HCT116 (cell line): ENCODE measurements at regions not wholly inside any gene's neighbourhood (a gene's known extent, or its start where the extent isn't known, plus 50 kb on each side); places are given as distances from the start of the nearest gene placed in this dataset.

ENCODE experiments used
- ATAC-seq: fragments of 200-7000 bp; cut with Tn5 transposase; 2 replicates; pipeline ENCODE4 v1.9.1; 2020; ENCODE audit warnings: mild to moderate bottlenecking, moderate library complexity
- BruUV-seq: library from RNA; stranded (reverse); fragments of 400-500 nt; replicated peaks from 2 replicates; lab custom pipeline; 2021; lab: Mats Ljungman, UMichigan
- CTCF ChIA-PET: fragments of 300-600 bp; sonication (Branson Sonifier 250); formaldehyde crosslinking; loops from one replicate; lab custom pipeline; 2021; ENCODE audit warnings: antibody characterized with exemption; lab: Charles Lee
- POLR2A ChIA-PET: fragments of 300-600, 350-600 bp; sonication (Branson Sonifier 250); formaldehyde crosslinking; loops from one replicate; lab custom pipeline; 2021; ENCODE audit warnings: antibody characterized with exemption; lab: Charles Lee
- RAD21 ChIA-PET, 2 experiments: fragments of 300-600 bp; sonication (Branson Sonifier 250); formaldehyde crosslinking; loops; one replicate each; lab custom pipeline; 2023; ENCODE audit warnings: low total read pairs in 2 of 2; ENCODE audit not compliant: uncharacterized antibody in 2 of 2, unreplicated experiment in 2 of 2, low non-redundant PET in 1 of 2; lab: Charles Lee
- DNase-seq: peaks from one replicate; pipeline ENCODE4 v3.0.0-alpha.2; 2010; ENCODE audit warnings: low read depth, low spot score
- H2AFZ ChIP-seq: fragments of 200-600 bp; shearing (Covaris generic), sonication (generic); 2 replicates; pipeline ENCODE4 v1.6.1; 2017; ENCODE audit warnings: low read depth, mixed run types, mixed read lengths, antibody characterized with exemption, low read length; ENCODE audit not compliant: poor library complexity, severe bottlenecking
- H3K27ac ChIP-seq: 2 replicates; pipeline ENCODE4 v1.5.1; 2012; ENCODE audit warnings: low read depth, low read length
- H3K27me3 ChIP-seq: fragments of 200-600 bp; sonication (generic); 2 replicates; pipeline ENCODE4 v1.6.1; 2016; ENCODE audit warnings: mixed run types, low read length, mixed read lengths; ENCODE audit not compliant: insufficient read depth
- H3K36me3 ChIP-seq, 2 experiments: fragments of 200-500 bp in 1 of 2; fragments of 200-600 bp in 1 of 2; sonication (Bioruptor generic) in 1 of 2; sonication (generic) in 1 of 2; 2 replicates each; pipeline versions ENCODE4 v1.5.1 to v1.6.1; 2014 to 2016; ENCODE audit warnings: low read length in 2 of 2, inconsistent platforms in 1 of 2, mixed read lengths in 1 of 2, mixed run types in 1 of 2; ENCODE audit not compliant: insufficient read depth in 2 of 2, control insufficient read depth in 1 of 2
- H3K4me1 ChIP-seq, 2 experiments: fragments of 200-600 bp in 1 of 2; sonication (generic) in 1 of 2; 2 replicates each; pipeline versions ENCODE4 v1.5.1 to v1.6.1; 2012 to 2017; ENCODE audit warnings: low read length in 2 of 2, inconsistent platforms in 1 of 2, mild to moderate bottlenecking in 1 of 2, mixed read lengths in 1 of 2, mixed run types in 1 of 2, moderate library complexity in 1 of 2; ENCODE audit not compliant: insufficient read depth in 2 of 2, control insufficient read depth in 1 of 2
- H3K4me2 ChIP-seq: fragments of 200-600 bp; sonication (generic); 2 replicates; pipeline ENCODE4 v1.6.1; 2017; ENCODE audit warnings: mixed run types, low read length, mixed read lengths
- H3K4me3 ChIP-seq, 2 experiments: fragments of 200-600 bp in 1 of 2; sonication (generic) in 1 of 2; replicated peaks in 1 of 2; 2 replicates each; pipeline ENCODE4 v1.5.1; 2011 to 2016; ENCODE audit warnings: low read length in 2 of 2, control low read depth in 1 of 2, low read depth in 1 of 2, mild to moderate bottlenecking in 1 of 2, mixed read lengths in 1 of 2, mixed run types in 1 of 2
- H3K79me2 ChIP-seq: fragments of 200-600 bp; sonication (generic); 2 replicates; pipeline ENCODE4 v1.6.1; 2017; ENCODE audit warnings: mild to moderate bottlenecking, mixed run types, low read length, moderate library complexity, mixed read lengths; ENCODE audit not compliant: insufficient read depth
- H3K9ac ChIP-seq: fragments of 200-600 bp; sonication (generic); 2 replicates; pipeline ENCODE4 v1.6.1; 2016; ENCODE audit warnings: low read length, mixed read lengths
- H3K9me2 ChIP-seq: fragments of 200-600 bp; sonication (generic), shearing (Covaris generic); 2 replicates; pipeline ENCODE4 v1.6.1; 2017; ENCODE audit warnings: mixed run types, mild to moderate bottlenecking, moderate library complexity; ENCODE audit not compliant: insufficient read depth
- H3K9me3 ChIP-seq, 2 experiments: fragments of 200-500 bp in 1 of 2; fragments of 200-600 bp in 1 of 2; sonication (Bioruptor generic) in 1 of 2; sonication (generic) in 1 of 2; 2 replicates each; pipeline ENCODE4 v1.6.1; 2014 to 2017; ENCODE audit warnings: low read length in 2 of 2, mixed read lengths in 2 of 2, inconsistent platforms in 1 of 2, low read depth in 1 of 2, mild to moderate bottlenecking in 1 of 2, mixed run types in 1 of 2, moderate library complexity in 1 of 2; ENCODE audit not compliant: control insufficient read depth in 1 of 2, insufficient read depth in 1 of 2
- H4K20me1 ChIP-seq: fragments of 200-600 bp; sonication (generic), shearing (Covaris generic); 2 replicates; pipeline ENCODE4 v1.6.1; 2017; ENCODE audit warnings: mixed run types, mild to moderate bottlenecking, moderate library complexity; ENCODE audit not compliant: insufficient read depth
- CBX3 ChIP-seq: IDR thresholded peaks from 2 replicates; pipeline ENCODE4 v1.6.1; 2012; ENCODE audit warnings: low read depth
- CEBPB ChIP-seq: IDR thresholded peaks from 2 replicates; pipeline ENCODE4 v1.6.1; 2012; ENCODE audit warnings: low read depth
- EGR1 ChIP-seq: IDR thresholded peaks from 2 replicates; pipeline ENCODE4 v1.6.1; 2012; ENCODE audit warnings: low read depth
- EZH2phosphoT487 ChIP-seq: fragments of 200-600 bp; IDR thresholded peaks from 2 replicates; pipeline ENCODE4 v1.6.1; 2018; ENCODE audit warnings: antibody characterized with exemption, borderline replicate concordance
- FOSL1 ChIP-seq: IDR thresholded peaks from 2 replicates; pipeline ENCODE4 v1.6.1; 2012; ENCODE audit warnings: low read depth
- JUND ChIP-seq: IDR thresholded peaks from 2 replicates; pipeline ENCODE4 v1.6.1; 2012
- POLR2AphosphoS5 ChIP-seq: IDR thresholded peaks from 2 replicates; pipeline ENCODE4 v1.6.1; 2011; ENCODE audit warnings: mild to moderate bottlenecking, low read depth, low read length, moderate library complexity
- RAD21 ChIP-seq: IDR thresholded peaks from 2 replicates; pipeline ENCODE4 v1.6.1; 2012; ENCODE audit warnings: low read depth, mild to moderate bottlenecking
- SIN3A ChIP-seq: IDR thresholded peaks from 2 replicates; pipeline ENCODE4 v1.6.1; 2012; ENCODE audit warnings: low read depth
- SP1 ChIP-seq: IDR thresholded peaks from 2 replicates; pipeline ENCODE4 v1.6.1; 2012; ENCODE audit warnings: low read depth
- TCF7L2 ChIP-seq: IDR thresholded peaks from 2 replicates; pipeline ENCODE4 v1.7.0; 2011; ENCODE audit warnings: borderline replicate concordance, inconsistent platforms; ENCODE audit not compliant: insufficient read depth, insufficient read length; ENCODE audit errors: extremely low read depth
- ZNF274 ChIP-seq: fragments of 200-500 bp; sonication (Bioruptor generic); IDR thresholded peaks from 2 replicates; pipeline ENCODE4 v1.6.1; 2014; ENCODE audit warnings: mild to moderate bottlenecking, low read depth, low read length, inconsistent platforms
- intact Hi-C: fragments of 100-400 bp; cut with micrococcal nuclease; formaldehyde crosslinking; loops from 2 replicates; pipeline ENCODE4 v1.10.0; 2022
- TF ChIP-seq, protein P1 (sequence below): IDR thresholded peaks from 2 replicates; pipeline ENCODE4 v1.6.1; 2012
- TF ChIP-seq, protein P2 (sequence below), 3 experiments: fragments of 200-600 bp in 1 of 3; sonication (generic) in 1 of 3; IDR thresholded peaks in 2 of 3; conservative IDR thresholded peaks in 1 of 3; 2 replicates each; pipeline ENCODE4 v1.5.1; 2012 to 2017; ENCODE audit warnings: low read depth in 2 of 3, low read length in 2 of 3, antibody characterized with exemption in 1 of 3, borderline replicate concordance in 1 of 3, control low read depth in 1 of 3, mild to moderate bottlenecking in 1 of 3, mixed read lengths in 1 of 3, mixed run types in 1 of 3, moderate library complexity in 1 of 3; ENCODE audit not compliant: insufficient read depth in 1 of 3
- TF ChIP-seq, protein P3 (sequence below): IDR thresholded peaks from 2 replicates; pipeline ENCODE4 v1.6.1; 2012; ENCODE audit warnings: low read depth

DNA sequence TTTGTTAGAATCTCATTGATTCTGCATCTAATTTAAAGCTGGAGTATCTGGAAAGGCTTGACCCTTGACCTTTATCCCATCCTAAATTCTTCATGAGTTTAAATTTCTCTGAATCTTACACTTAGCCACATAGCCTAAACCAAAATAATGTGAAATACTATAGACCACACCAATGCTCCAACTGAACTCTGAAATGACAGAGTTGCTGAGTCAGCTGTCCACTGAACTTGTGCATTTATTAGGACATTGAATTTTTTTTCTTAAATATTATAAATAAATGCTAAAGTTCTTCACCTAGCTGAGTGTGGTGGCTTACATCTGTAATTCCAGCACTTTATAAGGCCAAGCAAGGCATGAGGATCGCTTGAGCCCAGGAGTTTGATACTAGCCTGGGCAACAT is 390.9 kb upstream of the PFKP start:
- Histone ChIP-seq H3K9ac (no peak overlapping the region), H3K4me1 (no peaks in the 10 kb centered on the region), H3K27me3 (no peaks in the 10 kb centered on the region), H4K20me1 (no peaks in the 10 kb centered on the region), H2AFZ (no peak overlapping the region), H3K79me2 (no peaks in the 10 kb centered on the region), H3K9me2 (no peaks in the 10 kb centered on the region), H3K36me3 (no peaks in the 10 kb centered on the region), H3K9me3 (peaks cover 7 to 18% of the 10 kb centered on the region in 2 experiments; a peak in 2 of 4 replicates), H3K27ac (no peak overlapping the region), H3K4me2 (no peak overlapping the region), H3K4me3 (no peak overlapping the region)
- no peak for TF ChIP-seq ZNF274
- ChIA-PET CTCF (no interaction called here), POLR2A (no interaction called here), RAD21 (no interaction called here)
- intact Hi-C loops: no loop called here
- BruUV-seq: no TSS peak
- DNase-seq (no peak), ATAC-seq (no peak)

DNA sequence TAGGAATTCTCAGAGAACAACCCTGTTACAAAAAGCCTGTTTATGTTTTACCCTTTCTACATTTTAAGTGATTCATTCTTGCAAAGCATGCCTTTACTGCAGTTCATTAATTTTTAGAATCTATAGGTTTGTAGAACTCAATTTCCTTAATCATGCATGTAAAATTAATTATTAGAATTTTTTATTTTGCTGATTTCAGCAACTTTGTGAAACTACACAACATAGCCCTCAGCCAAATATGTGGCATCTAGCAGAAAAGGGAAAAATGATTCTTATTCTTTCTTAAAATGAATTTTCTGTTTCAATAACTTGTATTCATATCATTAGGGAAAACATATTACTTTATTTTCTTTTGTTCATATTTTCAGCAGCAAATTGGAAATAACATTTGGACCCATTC is 392.9 kb upstream of the PFKP start:
- Histone ChIP-seq H3K36me3 (no peaks in the 10 kb centered on the region), H3K4me2 (no peak overlapping the region), H3K9me3 (peaks cover 3 to 15% of the 10 kb centered on the region in 2 experiments; a peak in 2 of 4 replicates), H3K27me3 (no peaks in the 10 kb centered on the region), H3K4me1 (no peaks in the 10 kb centered on the region), H4K20me1 (no peaks in the 10 kb centered on the region), H2AFZ (no peak overlapping the region), H3K79me2 (no peaks in the 10 kb centered on the region), H3K9me2 (no peaks in the 10 kb centered on the region), H3K27ac (no peak overlapping the region), H3K4me3 (no peak overlapping the region), H3K9ac (no peak overlapping the region)
- DNase-seq (no peak), ATAC-seq (no peak)
- intact Hi-C loops: no loop called here
- TF ChIP-seq SIN3A (no peak), ZNF274 (no peak), POLR2AphosphoS5 (no peak), FOSL1 (no peak), CBX3 (no peak), JUND (no peak), RAD21 (no peak), TCF7L2 (no peak), SP1 (no peak), EGR1 (no peak), CEBPB (no peak), EZH2phosphoT487 (no peak)
- TF ChIP-seq, protein P1, sequence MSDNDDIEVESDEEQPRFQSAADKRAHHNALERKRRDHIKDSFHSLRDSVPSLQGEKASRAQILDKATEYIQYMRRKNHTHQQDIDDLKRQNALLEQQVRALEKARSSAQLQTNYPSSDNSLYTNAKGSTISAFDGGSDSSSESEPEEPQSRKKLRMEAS: no peak
- TF ChIP-seq, protein P2, sequence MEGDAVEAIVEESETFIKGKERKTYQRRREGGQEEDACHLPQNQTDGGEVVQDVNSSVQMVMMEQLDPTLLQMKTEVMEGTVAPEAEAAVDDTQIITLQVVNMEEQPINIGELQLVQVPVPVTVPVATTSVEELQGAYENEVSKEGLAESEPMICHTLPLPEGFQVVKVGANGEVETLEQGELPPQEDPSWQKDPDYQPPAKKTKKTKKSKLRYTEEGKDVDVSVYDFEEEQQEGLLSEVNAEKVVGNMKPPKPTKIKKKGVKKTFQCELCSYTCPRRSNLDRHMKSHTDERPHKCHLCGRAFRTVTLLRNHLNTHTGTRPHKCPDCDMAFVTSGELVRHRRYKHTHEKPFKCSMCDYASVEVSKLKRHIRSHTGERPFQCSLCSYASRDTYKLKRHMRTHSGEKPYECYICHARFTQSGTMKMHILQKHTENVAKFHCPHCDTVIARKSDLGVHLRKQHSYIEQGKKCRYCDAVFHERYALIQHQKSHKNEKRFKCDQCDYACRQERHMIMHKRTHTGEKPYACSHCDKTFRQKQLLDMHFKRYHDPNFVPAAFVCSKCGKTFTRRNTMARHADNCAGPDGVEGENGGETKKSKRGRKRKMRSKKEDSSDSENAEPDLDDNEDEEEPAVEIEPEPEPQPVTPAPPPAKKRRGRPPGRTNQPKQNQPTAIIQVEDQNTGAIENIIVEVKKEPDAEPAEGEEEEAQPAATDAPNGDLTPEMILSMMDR (IDR thresholded peaks at IDR 0.05 in 2 of 3, conservative IDR thresholded peaks at IDR 0.05 in 1 of 3; ENCODE audit: borderline replicate concordance in 1 of 3, insufficient read depth in 1 of 3, low read depth in 2 of 3, low read length in 2 of 3): no peak
- TF ChIP-seq, protein P3, sequence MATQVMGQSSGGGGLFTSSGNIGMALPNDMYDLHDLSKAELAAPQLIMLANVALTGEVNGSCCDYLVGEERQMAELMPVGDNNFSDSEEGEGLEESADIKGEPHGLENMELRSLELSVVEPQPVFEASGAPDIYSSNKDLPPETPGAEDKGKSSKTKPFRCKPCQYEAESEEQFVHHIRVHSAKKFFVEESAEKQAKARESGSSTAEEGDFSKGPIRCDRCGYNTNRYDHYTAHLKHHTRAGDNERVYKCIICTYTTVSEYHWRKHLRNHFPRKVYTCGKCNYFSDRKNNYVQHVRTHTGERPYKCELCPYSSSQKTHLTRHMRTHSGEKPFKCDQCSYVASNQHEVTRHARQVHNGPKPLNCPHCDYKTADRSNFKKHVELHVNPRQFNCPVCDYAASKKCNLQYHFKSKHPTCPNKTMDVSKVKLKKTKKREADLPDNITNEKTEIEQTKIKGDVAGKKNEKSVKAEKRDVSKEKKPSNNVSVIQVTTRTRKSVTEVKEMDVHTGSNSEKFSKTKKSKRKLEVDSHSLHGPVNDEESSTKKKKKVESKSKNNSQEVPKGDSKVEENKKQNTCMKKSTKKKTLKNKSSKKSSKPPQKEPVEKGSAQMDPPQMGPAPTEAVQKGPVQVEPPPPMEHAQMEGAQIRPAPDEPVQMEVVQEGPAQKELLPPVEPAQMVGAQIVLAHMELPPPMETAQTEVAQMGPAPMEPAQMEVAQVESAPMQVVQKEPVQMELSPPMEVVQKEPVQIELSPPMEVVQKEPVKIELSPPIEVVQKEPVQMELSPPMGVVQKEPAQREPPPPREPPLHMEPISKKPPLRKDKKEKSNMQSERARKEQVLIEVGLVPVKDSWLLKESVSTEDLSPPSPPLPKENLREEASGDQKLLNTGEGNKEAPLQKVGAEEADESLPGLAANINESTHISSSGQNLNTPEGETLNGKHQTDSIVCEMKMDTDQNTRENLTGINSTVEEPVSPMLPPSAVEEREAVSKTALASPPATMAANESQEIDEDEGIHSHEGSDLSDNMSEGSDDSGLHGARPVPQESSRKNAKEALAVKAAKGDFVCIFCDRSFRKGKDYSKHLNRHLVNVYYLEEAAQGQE: no peak
- no TSS peak for BruUV-seq
- POLR2A ChIA-PET: no interaction called here
- RAD21 ChIA-PET: no interaction called here
- CTCF ChIA-PET: no interaction called here
